ENCODE measurements at regions not wholly inside any gene's neighbourhood (a gene's known extent, or its start where the extent isn't known, plus 50 kb on each side); places are given as distances from the start of the nearest gene placed in this dataset.

GRCh38 chr4:11743236-11743635 lies 314.5 kb upstream of the HS3ST1 start:
- no peak for TF ChIP-seq CHD1 (IDR thresholded peaks at IDR 0.05; ENCODE audit: low read depth, low read length)
- no peak for TF ChIP-seq TBP (IDR thresholded peaks at IDR 0.05; ENCODE audit: low read depth, low read length)
- TF ChIP-seq HDAC2 (IDR thresholded peaks at IDR 0.05; ENCODE audit: borderline replicate concordance in 1 of 2, low read depth in 2 of 2, low read length in 2 of 2): no peak
- no peak for TF ChIP-seq SRF (IDR thresholded peaks at IDR 0.05; ENCODE audit: low read depth, low read length)
- TF ChIP-seq CTBP2 (IDR thresholded peaks at IDR 0.05; ENCODE audit: borderline replicate concordance, insufficient read depth, insufficient read length, low read length): no peak
- Histone ChIP-seq H2BK15ac (ENCODE audit: low read length) (no peak overlapping the region), H2AK5ac (ENCODE audit: low read depth, low read length) (no peak overlapping the region), H2BK5ac (ENCODE audit: low read depth, low read length) (no peak overlapping the region), H3K79me2 (ENCODE audit: control insufficient read depth in 1 of 2, insufficient read depth in 2 of 2, low read length in 2 of 2) (no peaks in the 10 kb centered on the region), H3K14ac (ENCODE audit: insufficient read length) (no peak overlapping the region), H2AFZ (ENCODE audit: low read length) (no peak overlapping the region), H3K79me1 (ENCODE audit: low read depth, low read length) (no peaks in the 10 kb centered on the region), H4K91ac (replicated peaks; ENCODE audit: insufficient read length, low read length) (no peak overlapping the region), H2BK20ac (ENCODE audit: low read length) (no peak overlapping the region), H3K36me3 (ENCODE audit: control insufficient read depth in 2 of 4, insufficient read depth in 4 of 4, low read length in 3 of 4) (no peaks in the 10 kb centered on the region), H3K27ac (ENCODE audit: low read depth, low read length) (no peak overlapping the region), H3K4ac (replicated peaks; ENCODE audit: insufficient read length, low read depth, low read length) (no peak overlapping the region), H2BK12ac (ENCODE audit: low read depth, low read length) (no peak overlapping the region), H3K4me3 (ENCODE audit: extremely low read depth in 1 of 4, insufficient read depth in 2 of 4, low read depth in 3 of 4, low read length in 4 of 4) (no peak overlapping the region), H4K8ac (ENCODE audit: extremely low read depth, insufficient read depth, low read length) (no peak overlapping the region), H3K27me3 (replicated peaks in 1 of 4; ENCODE audit: control insufficient read depth in 3 of 4, extremely low read depth in 1 of 4, insufficient read depth in 3 of 4, low read length in 3 of 4) (no peaks in the 10 kb centered on the region), H3K18ac (ENCODE audit: extremely low read depth, low read length) (no peak overlapping the region), H3K4me1 (replicated peaks in 1 of 4; ENCODE audit: control insufficient read depth in 3 of 4, insufficient read depth in 4 of 4, low read length in 3 of 4) (no peaks in the 10 kb centered on the region), H3K23ac (ENCODE audit: insufficient read length) (no peak overlapping the region), H3K9me3 (ENCODE audit: insufficient read depth in 2 of 2, low read depth in 1 of 2, low read length in 1 of 2) (peaks cover 0 to 3% of the 10 kb centered on the region in 2 experiments; a peak in 1 of 4 replicates), H2BK120ac (replicated peaks; ENCODE audit: low read depth, low read length) (no peak overlapping the region), H4K20me1 (replicated peaks in 1 of 2; ENCODE audit: control insufficient read depth in 1 of 2, insufficient read depth in 2 of 2, low read length in 2 of 2) (no peaks in the 10 kb centered on the region), H4K5ac (ENCODE audit: insufficient read length, low read depth, low read length) (no peak overlapping the region), H3K4me2 (ENCODE audit: insufficient read depth in 1 of 2, low read depth in 2 of 2, low read length in 2 of 2) (no peak overlapping the region), H3K9ac (replicated peaks in 1 of 4; ENCODE audit: extremely low read depth in 1 of 4, low read depth in 3 of 4, low read length in 3 of 4) (no peak overlapping the region), H3K23me2 (ENCODE audit: low read depth, low read length) (no peaks in the 10 kb centered on the region), H3K56ac (replicated peaks; ENCODE audit: insufficient read length, low read depth, low read length) (no peak overlapping the region)
- ChIA-PET POLR2A (ENCODE audit: partially characterized antibody) (no interaction called here), CTCF (ENCODE audit: partially characterized antibody) (interaction anchor here (1.6 kb wide), 1 partner anchor 30 kb away, joined by 3 read pairs; no protein-coding TSS in a partner anchor)
- no peak for DNase-seq (ENCODE audit: low read depth in 1 of 2, low spot score in 2 of 2)
- no peak for FAIRE-seq
- WGBS, 2 experiments (ENCODE audit: extremely low coverage in 1 of 2, insufficient coverage in 1 of 2, insufficient read length in 1 of 2, insufficient replicate concordance in 2 of 2, low coverage in 1 of 2, low lambda C conversion rate in 2 of 2, missing lambda C conversion rate in 1 of 2): 81% methylated on average over 1 of the region's 1 CpG; no CpG with 5 or more reads in 1 of the 2 experiments
